GM12878 (cell line): ENCODE measurements at regions not wholly inside any gene's neighbourhood (a gene's known extent, or its start where the extent isn't known, plus 50 kb on each side); places are given as distances from the start of the nearest gene placed in this dataset.

Source experiments
- ATAC-seq: fragments of 200-7000 bp; cut with Tn5 transposase; 3 replicates; pipeline ENCODE4 v1.9.1; 2020; ENCODE audit warnings: mild to moderate bottlenecking, moderate library complexity
- BruUV-seq: library from RNA; stranded (reverse); fragments of 400-500 nt; replicated peaks from 2 replicates; lab custom pipeline; 2021; lab: Mats Ljungman, UMichigan
- CTCF ChIA-PET: fragments of 300-600 bp; sonication (Branson Sonifier 250); formaldehyde crosslinking; extraction: SDS; loops from one replicate; lab custom pipeline; 2021; ENCODE audit warnings: inconsistent platforms; lab: Yijun Ruan, JAX
- POLR2A ChIA-PET: fragments of 350-600 bp; formaldehyde crosslinking; extraction: SDS; loops from one replicate; lab custom pipeline; 2021; ENCODE audit warnings: inconsistent platforms; lab: Charles Lee
- RAD21 ChIA-PET: fragments of 300-600 bp; sonication (Branson Sonifier 250); formaldehyde crosslinking; loops from one replicate; lab custom pipeline; 2023; ENCODE audit warnings: antibody characterized with exemption; ENCODE audit not compliant: unreplicated experiment; lab: Charles Lee
- SMC1A ChIA-PET: fragments of 300-600 bp; sonication (Branson Sonifier 250); formaldehyde crosslinking; loops from one replicate; lab custom pipeline; 2023; ENCODE audit not compliant: unreplicated experiment, uncharacterized antibody; lab: Charles Lee
- DNase-seq: peaks from one replicate; pipeline ENCODE4 v3.0.0-alpha.2; 2011; ENCODE audit warnings: low read depth, low spot score
- FAIRE-seq: peaks from 3 replicates; lab custom pipeline; 2011; peaks lifted over from hg19 to GRCh38; lab: Jason Lieb, UNC
- H2AFZ ChIP-seq: 2 replicates; pipeline ENCODE4 v1.6.0; 2011; ENCODE audit warnings: low read depth, low read length, control low read depth; ENCODE audit not compliant: control insufficient read depth
- H3K27ac ChIP-seq: 2 replicates; pipeline ENCODE4 v1.5.1; 2011; ENCODE audit warnings: control low read depth; ENCODE audit not compliant: control insufficient read depth, insufficient read depth
- H3K27me3 ChIP-seq, 2 experiments: replicated peaks in 1 of 2; 2 replicates each; pipeline versions ENCODE4 v1.6.0 to v1.6.1; 2011; ENCODE audit warnings: low read length in 1 of 2; ENCODE audit not compliant: control insufficient read depth in 2 of 2, insufficient read depth in 2 of 2
- H3K36me3 ChIP-seq, 2 experiments: 2 replicates each; pipeline ENCODE4 v1.5.1; 2011; ENCODE audit warnings: low read length in 1 of 2; ENCODE audit not compliant: control insufficient read depth in 2 of 2, insufficient read depth in 2 of 2
- H3K4me1 ChIP-seq: 2 replicates; pipeline ENCODE4 v1.6.1; 2011; ENCODE audit warnings: mild to moderate bottlenecking, low read length, moderate library complexity, mixed read lengths; ENCODE audit not compliant: control insufficient read depth, insufficient read depth
- H3K4me2 ChIP-seq: 2 replicates; pipeline ENCODE4 v1.6.0; 2011; ENCODE audit warnings: control low read depth; ENCODE audit not compliant: control insufficient read depth, insufficient read depth
- H3K4me3 ChIP-seq: fragments of 200-600 bp; sonication (generic); 2 replicates; pipeline ENCODE4 v1.5.1; 2016
- H3K79me2 ChIP-seq: 2 replicates; pipeline ENCODE4 v1.6.0; 2011; ENCODE audit warnings: low read length; ENCODE audit not compliant: control insufficient read depth, insufficient read depth
- H3K9ac ChIP-seq: 2 replicates; pipeline ENCODE4 v1.8.0; 2011; ENCODE audit warnings: low read length, control low read depth, mixed read lengths; ENCODE audit not compliant: control insufficient read depth, insufficient read depth
- H3K9me3 ChIP-seq: replicated peaks from 3 replicates; pipeline ENCODE4 v1.5.1; 2011; ENCODE audit warnings: mild to moderate bottlenecking, low read length; ENCODE audit not compliant: control insufficient read depth, insufficient read depth
- H4K20me1 ChIP-seq: 2 replicates; pipeline ENCODE4 v1.6.0; 2011; ENCODE audit not compliant: control insufficient read depth, insufficient read depth
- E2F4 ChIP-seq: IDR thresholded peaks from 2 replicates; pipeline ENCODE4 v1.6.1; 2012; ENCODE audit warnings: low read depth, low read length, improper control_type of control experiment
- E2F8 ChIP-seq: fragments of 450-650 bp; IDR thresholded peaks from 2 replicates; pipeline ENCODE4 v1.6.1; 2018; ENCODE audit warnings: mild to moderate bottlenecking, low read depth, moderate library complexity; ENCODE audit not compliant: partially characterized antibody
- IRF4 ChIP-seq: IDR thresholded peaks from 2 replicates; pipeline ENCODE4 v1.6.1; 2011; ENCODE audit warnings: low read depth, low read length
- SMAD1 ChIP-seq: fragments of 450-650 bp; IDR thresholded peaks from 2 replicates; pipeline ENCODE4 v1.6.1; 2018; ENCODE audit warnings: mild to moderate bottlenecking, low read depth; ENCODE audit not compliant: partially characterized antibody
- TARDBP ChIP-seq: IDR thresholded peaks from 2 replicates; pipeline ENCODE4 v1.6.1; 2016; ENCODE audit warnings: borderline replicate concordance
- ZNF207 ChIP-seq: fragments of 450-650 bp; IDR thresholded peaks from 2 replicates; pipeline ENCODE4 v1.6.1; 2014; ENCODE audit warnings: antibody characterized with exemption, mild to moderate bottlenecking, borderline replicate concordance
- WGBS: methylation state at CpG from one replicate; pipeline ENCODE4 v1.1.6; 2016; ENCODE audit warnings: low lambda C conversion rate; ENCODE audit not compliant: insufficient replicate concordance, insufficient coverage; ENCODE audit errors: missing lambda C conversion rate; 5-methylcytosine and 5-hydroxymethylcytosine counted together
- in situ Hi-C: fragments of 300-500 bp; cut with MboI; formaldehyde crosslinking; loops from 9 replicates; pipeline ENCODE4 v1.14.3; 2018; ENCODE audit warnings: mixed read lengths
- intact Hi-C: fragments of 100-400 bp; cut with micrococcal nuclease; formaldehyde crosslinking; loops from one replicate; pipeline ENCODE4 v1.14.2; 2022; ENCODE audit not compliant: unreplicated experiment

GRCh38 chr17:73906896-73907870 lies 262.9 kb upstream of the SDK2 start:
- Histone ChIP-seq H3K4me2 (no peak overlapping the region), H3K9me3 (no peaks in the 10 kb centered on the region), H3K4me1 (no peaks in the 10 kb centered on the region), H3K36me3 (no peaks in the 10 kb centered on the region), H3K9ac (no peak overlapping the region), H3K27me3 (peaks cover 4 to 6% of the 10 kb centered on the region in 2 experiments), H3K27ac (no peak overlapping the region), H3K79me2 (no peaks in the 10 kb centered on the region), H3K4me3 (no peak overlapping the region), H4K20me1 (no peaks in the 10 kb centered on the region; the same call in 1 of the 2 replicates), H2AFZ (no peak overlapping the region)
- WGBS, result 30% methylated on average over 18 of the region's 18 CpGs
- POLR2A ChIA-PET, result no interaction called here
- ATAC-seq, result no peak
- CTCF ChIA-PET, result interaction anchor here (2.0 kb wide), 1 partner anchor 12 kb away, joined by 5 read pairs; no protein-coding TSS in a partner anchor
- no peak for FAIRE-seq
- SMC1A ChIA-PET, result no interaction called here
- in situ Hi-C loops (no loop called here), intact Hi-C loops (no loop called here)
- DNase-seq, result no peak
- BruUV-seq, result no TSS peak
- no peak for TF ChIP-seq TARDBP
- no peak for TF ChIP-seq E2F4
- no peak for TF ChIP-seq ZNF207
- TF ChIP-seq IRF4, result no peak
- no peak for TF ChIP-seq SMAD1
- TF ChIP-seq E2F8, result no peak
- RAD21 ChIA-PET, result no interaction called here
